ENCODE measurements at regions not wholly inside any gene's neighbourhood (a gene's known extent, or its start where the extent isn't known, plus 50 kb on each side); places are given as distances from the start of the nearest gene placed in this dataset.
A peak's percentile ranks its signal among the peaks of the same experiment; 100 is the strongest.
"Not testable (repeated sequence)": the region's sequence is repeated elsewhere in the genome, so short reads cannot be mapped to it uniquely, and the experiment has no call there.

DNA sequence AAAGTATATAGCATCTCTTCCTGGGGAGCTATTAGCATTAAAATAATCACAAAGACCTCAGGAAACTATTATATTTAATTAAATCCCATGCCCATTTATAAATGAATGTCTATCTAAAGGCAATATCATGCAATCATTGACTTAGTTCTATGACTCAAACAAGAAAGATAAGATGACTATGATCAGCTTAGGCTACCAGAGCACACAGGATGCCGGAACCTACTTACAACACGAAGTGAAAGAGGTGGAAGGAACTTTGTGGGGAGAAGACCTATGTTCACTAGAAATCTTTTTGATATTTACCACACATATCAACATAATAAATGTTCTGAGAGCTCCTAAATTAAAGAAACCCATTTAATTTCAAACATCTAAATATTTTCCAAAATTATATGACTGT, 344.2 kb upstream of the CYLC2 start:
- no peak overlapping the region for H3K27ac ChIP-seq

DNA sequence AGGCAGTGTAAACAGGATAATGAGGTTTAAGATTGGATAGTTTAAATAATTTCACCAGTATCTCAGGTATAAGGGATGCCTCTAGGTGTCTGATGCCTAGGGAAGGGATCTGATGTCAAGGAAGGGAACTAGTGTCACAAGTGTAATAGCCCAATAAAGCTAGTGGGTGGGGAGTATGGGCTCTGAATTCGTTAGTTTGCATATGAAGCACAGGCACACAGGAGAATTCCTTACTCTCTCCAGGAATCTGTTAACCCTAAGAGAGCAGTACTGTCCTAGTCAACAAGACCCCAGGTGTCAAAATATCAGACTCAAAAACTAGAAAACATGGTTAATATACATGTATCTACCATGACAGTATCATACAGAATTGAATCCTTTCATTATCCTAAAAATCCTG, 352.5 kb upstream of the CYLC2 start:
- Histone ChIP-seq H3K27me3 (ENCODE audit: insufficient read depth, low read depth, severe bottlenecking) (no peaks in the 10 kb centered on the region), H3K9me3 (ENCODE audit: severe bottlenecking) (no peaks in the 10 kb centered on the region), H3K36me3 (no peaks in the 10 kb centered on the region), H3K4me3 (ENCODE audit: low read depth, low read length) (no peak overlapping the region), H3K27ac (no peak overlapping the region)
- no peak for DNase-seq
- TF ChIP-seq, protein P1, sequence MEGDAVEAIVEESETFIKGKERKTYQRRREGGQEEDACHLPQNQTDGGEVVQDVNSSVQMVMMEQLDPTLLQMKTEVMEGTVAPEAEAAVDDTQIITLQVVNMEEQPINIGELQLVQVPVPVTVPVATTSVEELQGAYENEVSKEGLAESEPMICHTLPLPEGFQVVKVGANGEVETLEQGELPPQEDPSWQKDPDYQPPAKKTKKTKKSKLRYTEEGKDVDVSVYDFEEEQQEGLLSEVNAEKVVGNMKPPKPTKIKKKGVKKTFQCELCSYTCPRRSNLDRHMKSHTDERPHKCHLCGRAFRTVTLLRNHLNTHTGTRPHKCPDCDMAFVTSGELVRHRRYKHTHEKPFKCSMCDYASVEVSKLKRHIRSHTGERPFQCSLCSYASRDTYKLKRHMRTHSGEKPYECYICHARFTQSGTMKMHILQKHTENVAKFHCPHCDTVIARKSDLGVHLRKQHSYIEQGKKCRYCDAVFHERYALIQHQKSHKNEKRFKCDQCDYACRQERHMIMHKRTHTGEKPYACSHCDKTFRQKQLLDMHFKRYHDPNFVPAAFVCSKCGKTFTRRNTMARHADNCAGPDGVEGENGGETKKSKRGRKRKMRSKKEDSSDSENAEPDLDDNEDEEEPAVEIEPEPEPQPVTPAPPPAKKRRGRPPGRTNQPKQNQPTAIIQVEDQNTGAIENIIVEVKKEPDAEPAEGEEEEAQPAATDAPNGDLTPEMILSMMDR (IDR thresholded peaks at IDR 0.05; ENCODE audit: low read depth, low read length) = no peak

More for the DNA sequence above, 344.2 kb upstream of the CYLC2 start:
- Histone ChIP-seq H3K9me3 (ENCODE audit: severe bottlenecking) (no peaks in the 10 kb centered on the region), H3K4me3 (ENCODE audit: low read depth, low read length) (no peak overlapping the region), H3K36me3 (no peaks in the 10 kb centered on the region), H3K27me3 (ENCODE audit: insufficient read depth, low read depth, severe bottlenecking) (no peaks in the 10 kb centered on the region)
- TF ChIP-seq, protein P1 (IDR thresholded peaks at IDR 0.05; ENCODE audit: low read depth, low read length) = no peak
- DNase-seq = no peak

DNA sequence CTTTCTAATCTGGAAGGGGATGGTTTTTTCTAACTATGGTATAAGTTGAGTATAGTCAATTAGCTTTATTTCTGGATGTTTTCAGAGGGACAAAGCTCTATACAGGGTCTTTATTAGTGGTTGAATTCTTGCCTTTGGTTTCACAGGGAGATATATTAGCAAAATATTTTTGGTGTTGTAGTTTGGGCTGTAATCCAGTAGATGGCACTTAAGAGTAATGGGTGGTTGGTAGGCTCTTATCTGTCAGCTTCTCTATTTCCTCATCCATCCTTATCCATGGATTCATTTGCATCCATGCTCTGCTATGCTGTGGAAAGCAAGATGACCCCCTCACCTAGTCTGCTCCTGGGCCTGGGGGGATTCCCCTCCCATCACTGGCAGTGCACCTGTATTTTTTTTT, 363.6 kb upstream of the CYLC2 start:
- no peaks in the 10 kb centered on the region for H3K36me3 ChIP-seq
- no peak overlapping the region for H3K27ac ChIP-seq
- no peak overlapping the region for H3K4me3 ChIP-seq (ENCODE audit: low read depth, low read length)
- DNase-seq = no peak
- no peaks in the 10 kb centered on the region for H3K27me3 ChIP-seq (ENCODE audit: insufficient read depth, low read depth, severe bottlenecking)
- peaks cover 10% of the 10 kb centered on the region for H3K9me3 ChIP-seq (ENCODE audit: severe bottlenecking)
- TF ChIP-seq, protein P1 (IDR thresholded peaks at IDR 0.05; ENCODE audit: low read depth, low read length) = peak; percentile 59

DNA sequence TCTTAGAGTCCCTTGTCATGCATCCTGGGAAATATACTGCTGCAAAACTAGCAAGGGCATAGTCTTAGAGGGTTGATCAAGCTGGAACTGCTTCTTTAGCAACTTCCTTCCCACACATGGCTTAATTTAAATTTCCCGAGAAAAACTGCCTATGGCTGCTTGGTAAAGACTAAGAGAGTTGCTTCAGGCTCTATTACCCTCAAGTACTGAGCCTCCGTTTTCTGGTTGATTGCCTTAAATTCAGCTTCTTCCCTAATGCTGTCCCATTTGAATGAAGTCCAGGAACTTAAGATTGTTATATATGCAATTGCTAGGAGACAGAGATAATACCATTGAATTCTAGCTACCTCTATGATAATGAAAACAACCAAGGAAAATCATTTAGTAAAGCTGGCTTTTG, 385.7 kb upstream of the CYLC2 start:
- H3K4me3 ChIP-seq (ENCODE audit: low read depth, low read length) = no peak overlapping the region
- no peak overlapping the region for H3K27ac ChIP-seq
- no peaks in the 10 kb centered on the region for H3K27me3 ChIP-seq (ENCODE audit: insufficient read depth, low read depth, severe bottlenecking)
- H3K9me3 ChIP-seq (ENCODE audit: severe bottlenecking) = peaks cover 4% of the 10 kb centered on the region
- TF ChIP-seq, protein P1 (IDR thresholded peaks at IDR 0.05; ENCODE audit: low read depth, low read length) = no peak
- no peak for DNase-seq
- H3K36me3 ChIP-seq = no peaks in the 10 kb centered on the region

DNA sequence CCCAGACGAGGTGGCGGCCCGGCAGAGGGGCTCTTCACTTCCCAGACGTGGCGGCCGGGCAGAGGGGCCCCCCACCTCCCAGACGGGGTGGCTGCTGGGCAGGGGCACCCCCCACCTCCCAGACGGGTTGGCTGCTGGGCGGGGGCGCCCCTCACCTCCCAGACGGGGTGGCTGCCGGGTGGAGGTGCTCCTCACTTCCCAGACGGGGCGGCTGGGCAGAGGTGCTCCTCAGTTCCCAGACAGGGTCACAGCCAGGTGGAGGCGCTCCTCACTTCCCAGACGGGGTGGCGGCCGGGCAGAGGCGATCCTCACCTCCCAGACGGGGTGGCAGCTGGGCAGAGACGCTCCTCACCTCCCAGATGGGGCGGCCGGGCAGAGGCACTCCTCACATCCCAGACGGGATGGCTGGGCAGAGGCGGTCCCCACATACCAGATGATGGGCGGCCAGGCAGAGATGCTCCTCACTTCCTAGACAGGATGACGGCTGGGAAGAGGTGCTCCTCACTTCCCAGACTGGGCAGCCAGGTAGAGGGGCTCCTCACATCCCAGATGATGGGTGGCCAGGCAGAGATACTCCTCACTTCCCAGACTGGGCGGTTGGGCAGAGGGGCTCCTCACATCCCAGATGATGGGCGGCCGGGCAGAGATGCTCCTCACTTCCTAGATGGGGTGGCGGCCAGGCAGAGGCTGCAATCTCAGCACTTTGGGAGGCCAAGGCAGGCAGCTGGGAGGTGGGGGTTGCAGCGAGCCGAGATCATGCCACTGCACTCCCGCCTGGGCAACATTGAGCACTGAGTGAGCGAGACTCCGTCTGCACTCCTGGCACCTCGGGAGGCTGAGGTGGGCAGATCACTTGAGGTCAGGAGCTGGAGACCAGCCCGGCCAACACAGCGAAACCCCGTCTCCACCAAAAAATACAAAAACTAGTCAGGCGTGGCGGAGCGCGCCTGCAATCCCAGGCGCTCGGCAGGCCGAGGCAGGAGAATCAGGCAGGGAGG, 391.6 kb upstream of the CYLC2 start:
- H3K27ac ChIP-seq; H3K36me3 ChIP-seq; H3K27me3 ChIP-seq (ENCODE audit: insufficient read depth, low read depth, severe bottlenecking); H3K4me3 ChIP-seq (ENCODE audit: low read depth, low read length): not testable (repeated sequence)
- DNase-seq = peak; percentile 6
- H3K9me3 ChIP-seq (ENCODE audit: severe bottlenecking) = peaks cover 26% of the 10 kb centered on the region

DNA sequence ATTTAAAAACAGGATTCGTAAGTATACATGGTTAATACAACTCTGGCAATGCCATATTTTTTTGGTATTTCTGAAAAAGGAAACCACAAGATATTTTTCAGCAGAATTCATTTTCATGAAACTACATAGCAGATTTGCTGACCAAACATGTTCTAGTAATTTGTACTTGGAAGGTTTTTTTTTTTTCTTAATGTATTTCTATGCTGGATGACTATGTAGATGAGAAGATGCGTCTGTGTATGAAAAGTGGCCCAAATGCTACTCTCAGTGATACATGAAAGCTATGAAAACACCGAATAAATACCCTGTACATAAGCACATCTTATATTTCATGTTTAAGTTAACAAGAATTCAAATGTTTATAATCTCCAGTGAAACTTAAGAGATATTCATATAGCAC, 400.9 kb upstream of the CYLC2 start:
- H3K9me3 ChIP-seq (ENCODE audit: severe bottlenecking) = peaks cover 3% of the 10 kb centered on the region
- H3K27me3 ChIP-seq (ENCODE audit: insufficient read depth, low read depth, severe bottlenecking) = no peaks in the 10 kb centered on the region
- TF ChIP-seq, protein P1 (IDR thresholded peaks at IDR 0.05; ENCODE audit: low read depth, low read length) = no peak
- H3K27ac ChIP-seq = no peak overlapping the region
- DNase-seq = no peak
- H3K36me3 ChIP-seq = no peaks in the 10 kb centered on the region
- no peak overlapping the region for H3K4me3 ChIP-seq (ENCODE audit: low read depth, low read length)

Data from WERI-Rb-1 (cell line).